HG03558 (cell line): ENCODE measurements at regions not wholly inside any gene's neighbourhood (a gene's known extent, or its start where the extent isn't known, plus 50 kb on each side); places are given as distances from the start of the nearest gene placed in this dataset.

Experiments used
- ATAC-seq: cut with Tn5 transposase; IDR thresholded peaks from one replicate; pipeline ENCODE4 v1.9.1; 2021; ENCODE audit warnings: moderate number of reproducible peaks; ENCODE audit not compliant: unreplicated experiment; ENCODE audit errors: extremely low read depth

DNA sequence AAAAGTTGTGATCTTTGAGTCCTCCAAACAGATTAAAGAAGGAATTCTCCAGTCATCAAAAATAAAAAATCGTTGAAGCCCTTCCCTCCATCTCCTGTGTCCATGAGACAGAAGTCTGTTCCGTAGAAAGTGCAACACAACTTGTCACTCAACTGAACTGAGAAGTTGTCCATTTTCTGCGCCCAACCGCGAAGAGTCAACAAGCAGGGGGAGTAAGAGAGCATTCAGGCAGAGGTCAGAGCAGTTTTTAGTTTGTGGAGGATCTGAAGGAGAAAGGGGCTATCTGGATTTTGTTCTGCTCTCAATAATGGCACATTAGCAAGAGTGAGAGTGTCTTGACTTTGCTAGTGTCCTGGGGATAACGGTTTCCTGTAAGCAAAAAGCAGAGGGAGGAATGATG lies 303.9 kb downstream of the ICE1 start:
- no peak for ATAC-seq

DNA sequence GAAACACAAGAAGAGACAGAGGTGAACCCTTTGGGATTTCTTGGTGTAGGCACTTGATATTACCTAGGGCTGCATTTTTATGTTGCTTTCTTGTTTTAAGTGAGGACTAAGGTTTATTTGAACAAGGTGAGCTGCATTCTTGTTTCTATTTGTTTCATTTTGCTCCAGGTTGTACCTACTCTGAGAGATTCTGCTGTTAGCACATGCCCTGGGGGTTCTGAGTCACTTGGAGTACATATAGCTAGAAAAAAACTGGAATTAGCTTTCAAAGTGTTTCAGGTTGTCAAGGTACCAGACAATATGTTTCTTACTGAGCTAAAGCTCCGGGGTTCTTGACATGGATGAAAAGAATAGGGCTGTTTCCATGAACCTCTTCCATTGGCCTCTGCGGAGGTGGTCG lies 299.4 kb downstream of the ICE1 start:
- no peak for ATAC-seq

DNA sequence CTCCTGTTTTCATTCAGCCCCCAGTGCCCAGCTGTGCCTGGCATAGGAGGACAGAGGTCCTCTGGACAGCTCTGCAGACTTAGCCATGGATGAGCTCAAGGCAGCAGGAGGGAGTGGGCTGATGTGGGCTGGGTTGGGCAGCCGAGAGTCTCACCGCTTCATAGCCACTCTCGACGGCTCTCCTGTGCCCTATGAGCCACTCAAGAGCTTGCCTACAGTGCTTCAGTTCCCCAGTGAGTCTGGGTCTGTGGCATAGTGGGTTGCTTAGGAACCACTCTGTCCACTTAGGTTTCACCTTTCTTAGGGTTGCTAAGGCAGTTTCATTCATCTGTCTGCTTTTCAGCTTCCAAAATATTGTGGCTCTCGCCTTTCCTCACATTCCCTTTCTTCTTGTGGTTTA lies 296.8 kb downstream of the ICE1 start:
- no peak for ATAC-seq

GRCh38 chr5:5716665-5717064 lies 294.2 kb downstream of the ICE1 start:
- ATAC-seq, result no peak

DNA sequence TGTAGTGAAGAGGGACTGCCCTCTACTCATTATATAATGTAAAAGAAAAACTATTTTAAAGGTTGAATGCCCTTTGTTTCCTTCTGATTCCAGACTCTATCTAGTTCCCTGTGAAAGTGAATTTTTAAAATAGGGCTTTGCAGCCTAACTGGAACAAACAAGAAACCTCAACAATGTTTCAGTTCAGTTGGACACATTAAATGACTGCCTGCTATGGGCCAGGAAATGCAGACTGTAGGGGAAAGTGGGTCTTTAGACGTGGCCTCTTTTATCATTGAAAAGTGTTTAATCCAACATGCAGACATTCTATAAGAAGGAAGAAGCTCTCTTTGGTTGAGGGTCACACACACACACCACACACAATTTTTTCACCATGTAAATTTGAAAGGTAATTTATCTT lies 289.1 kb downstream of the ICE1 start:
- ATAC-seq, result no peak

DNA sequence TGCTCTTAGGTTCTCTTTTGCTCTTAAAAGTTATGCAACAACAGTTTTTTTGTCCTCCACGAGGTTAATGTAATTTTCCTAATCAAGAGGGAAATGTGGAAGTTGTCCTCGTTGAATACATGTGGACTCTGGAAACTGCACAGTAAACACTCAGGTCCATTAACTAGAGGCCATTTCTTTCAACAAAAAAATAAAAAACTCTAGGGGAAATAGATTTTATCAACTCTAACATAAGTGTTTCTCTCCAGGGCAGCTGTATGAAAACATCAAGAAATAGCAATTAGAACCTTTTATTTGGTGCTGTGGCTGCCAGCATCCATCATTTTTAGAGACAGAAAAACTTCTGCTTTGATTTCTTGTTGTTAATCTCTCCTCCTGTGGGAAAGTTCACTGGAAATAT lies 288.6 kb downstream of the ICE1 start:
- ATAC-seq, result no peak

DNA sequence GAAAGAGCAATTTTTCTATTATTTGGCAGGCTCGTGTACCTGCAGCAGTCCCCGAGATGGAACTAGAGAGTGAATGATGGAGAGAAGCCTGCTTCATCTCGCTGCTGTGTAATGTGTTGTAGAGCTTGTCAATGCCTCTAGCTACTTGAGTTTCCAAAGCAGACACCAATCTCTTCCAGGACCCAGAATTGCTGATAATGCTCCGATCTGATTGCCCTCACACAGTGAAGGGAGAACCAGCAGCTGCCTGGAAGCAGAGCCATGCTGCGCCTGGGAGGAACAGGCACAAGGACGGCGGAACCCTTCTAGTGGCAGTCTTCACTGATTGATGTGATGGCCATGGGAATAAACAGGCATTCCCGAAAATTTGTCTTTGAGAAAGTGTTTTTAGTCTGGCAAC lies 288.0 kb downstream of the ICE1 start:
- ATAC-seq, result no peak

- no peak for ATAC-seq
These were observed 286.0 kb downstream of the ICE1 start for GRCh38 chr5:5708367-5708919.

DNA sequence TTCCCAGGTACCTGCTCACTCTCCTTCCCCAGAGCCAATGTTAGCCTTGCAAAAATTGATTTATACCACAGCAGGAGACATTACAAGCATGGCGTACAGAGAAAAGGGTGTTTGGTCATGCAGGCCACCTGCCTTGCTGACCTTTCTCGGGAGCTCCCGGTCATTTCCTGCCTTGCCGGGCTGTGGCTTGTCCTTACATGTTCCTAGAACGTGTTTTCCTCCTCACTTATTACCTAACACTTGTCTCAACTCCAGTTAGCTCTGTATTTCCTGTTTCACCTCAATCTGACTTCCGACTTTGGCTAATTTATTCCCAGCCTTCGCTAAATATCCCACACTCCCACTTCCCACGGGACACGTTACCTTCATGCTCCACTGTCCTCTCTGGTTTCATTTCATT lies 282.5 kb downstream of the ICE1 start:
- no peak for ATAC-seq

- no peak for ATAC-seq
These were observed 281.9 kb downstream of the ICE1 start for GRCh38 chr5:5704352-5704751.

GRCh38 chr5:5702934-5703333 lies 280.5 kb downstream of the ICE1 start:
- no peak for ATAC-seq

GRCh38 chr5:5700549-5700948 lies 278.1 kb downstream of the ICE1 start:
- ATAC-seq, result no peak

DNA sequence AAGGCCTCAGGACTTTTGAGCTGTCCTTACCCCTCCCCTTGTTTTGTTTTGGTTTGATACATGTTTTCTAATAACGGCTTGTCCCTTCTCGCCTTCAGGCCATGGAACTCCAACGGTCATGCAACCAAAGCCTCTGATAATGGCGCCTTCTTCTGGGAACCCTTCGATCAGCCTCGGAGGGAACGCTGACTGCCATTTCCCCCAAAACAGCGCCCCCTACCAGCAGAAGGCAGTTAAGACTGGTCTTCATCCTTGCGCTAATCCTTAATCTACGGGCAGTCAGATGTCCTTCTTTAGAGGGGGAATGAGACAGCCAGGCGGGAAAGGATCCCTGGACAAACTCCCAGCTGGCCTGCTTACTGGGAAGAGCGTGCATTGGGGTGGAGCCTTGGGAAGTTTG lies 276.6 kb downstream of the ICE1 start:
- no peak for ATAC-seq

- no peak for ATAC-seq
These were observed 272.8 kb downstream of the ICE1 start for GRCh38 chr5:5695266-5695665.

DNA sequence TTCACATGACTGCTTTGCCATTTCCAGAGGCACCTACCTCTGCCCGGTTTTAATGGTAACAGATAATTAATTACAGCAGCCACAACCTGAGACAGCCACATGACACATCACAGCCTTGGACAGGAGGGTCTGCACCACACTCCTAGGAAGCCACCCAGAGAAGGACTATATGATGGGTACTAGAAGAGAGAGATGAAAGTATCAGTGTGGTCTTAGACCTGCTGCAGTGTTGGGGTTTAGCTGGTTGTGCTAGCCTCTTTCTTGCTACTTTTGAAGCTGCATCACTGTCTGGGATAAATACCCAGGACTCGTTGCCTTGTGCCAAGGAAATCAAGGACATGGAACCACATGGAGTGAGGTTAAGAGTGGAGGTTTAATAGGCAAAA lies 266.4 kb downstream of the ICE1 start:
- no peak for ATAC-seq

DNA sequence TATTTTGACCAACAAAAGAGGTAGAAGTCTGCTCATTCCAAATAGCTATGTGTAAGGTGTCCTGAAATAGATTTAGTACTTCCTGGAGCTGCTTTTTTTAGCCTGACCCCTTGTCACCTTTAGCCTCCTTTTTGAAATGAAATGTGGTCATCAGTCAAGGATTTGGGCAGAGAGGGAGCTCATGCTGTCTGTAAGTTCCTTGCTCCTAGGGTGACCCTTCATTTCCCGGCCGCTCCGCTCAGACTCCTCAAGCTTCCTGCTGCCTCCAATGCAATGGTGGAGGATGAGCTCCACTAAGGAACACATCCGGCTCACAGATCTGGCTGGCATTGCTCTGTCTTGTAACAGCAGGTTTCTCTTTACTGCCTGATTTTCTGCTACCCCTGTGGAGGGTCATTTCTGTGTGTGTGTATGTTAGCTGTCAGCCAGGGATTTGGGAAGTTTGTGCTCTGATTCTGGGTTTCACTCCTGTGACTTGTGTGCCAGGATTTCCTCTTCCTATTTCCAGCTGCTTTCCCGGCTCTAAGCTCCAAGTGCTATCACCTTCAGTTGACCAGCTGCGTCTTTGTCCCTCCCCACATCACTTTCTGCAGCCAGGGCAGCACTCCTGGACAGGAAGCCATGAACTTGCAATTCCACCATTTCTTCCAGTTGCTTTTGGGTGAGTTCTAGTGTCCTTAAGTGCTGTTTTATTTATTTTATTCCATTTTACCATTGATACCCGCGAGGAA lies 265.9 kb downstream of the ICE1 start:
- no peak for ATAC-seq

- ATAC-seq, result no peak
These were observed 264.6 kb downstream of the ICE1 start for GRCh38 chr5:5687113-5687512.

DNA sequence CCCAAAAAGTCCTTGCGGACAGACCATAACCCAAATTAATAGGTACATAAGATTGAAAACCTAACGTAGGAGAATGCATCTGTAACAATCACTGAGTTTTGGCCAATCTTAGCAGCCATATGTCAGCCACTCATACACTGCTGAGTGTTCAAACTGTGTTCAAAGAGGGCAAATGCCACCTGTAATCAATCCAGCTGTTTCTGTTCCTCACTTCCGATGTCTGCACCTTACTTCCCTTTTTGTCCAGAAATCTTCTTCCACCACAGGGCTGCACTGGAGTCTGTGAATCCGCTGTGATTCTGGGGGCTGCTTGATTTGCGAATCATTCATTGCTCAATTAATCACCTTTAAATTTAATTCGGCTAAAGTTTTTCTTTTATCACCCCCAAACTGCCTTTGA lies 263.9 kb downstream of the ICE1 start:
- no peak for ATAC-seq

DNA sequence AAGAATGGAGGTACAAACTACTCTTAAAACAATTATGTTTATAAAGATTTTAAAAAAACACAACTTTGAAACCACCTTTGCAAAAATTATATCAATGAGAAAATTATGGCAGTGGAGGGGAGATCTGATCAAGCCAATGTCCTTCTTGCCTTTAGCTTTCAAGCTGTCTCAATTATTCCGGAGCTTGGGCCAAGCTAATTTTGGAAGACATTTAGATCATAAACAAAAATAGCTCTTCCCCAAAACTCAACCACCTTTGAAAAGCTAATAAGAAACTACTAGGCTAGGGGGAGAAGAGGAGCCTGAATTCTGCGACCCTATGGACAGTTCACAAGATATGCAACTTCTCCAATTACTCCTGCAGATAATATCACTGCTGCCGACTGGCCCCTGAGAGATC lies 263.3 kb downstream of the ICE1 start:
- ATAC-seq, result no peak

DNA sequence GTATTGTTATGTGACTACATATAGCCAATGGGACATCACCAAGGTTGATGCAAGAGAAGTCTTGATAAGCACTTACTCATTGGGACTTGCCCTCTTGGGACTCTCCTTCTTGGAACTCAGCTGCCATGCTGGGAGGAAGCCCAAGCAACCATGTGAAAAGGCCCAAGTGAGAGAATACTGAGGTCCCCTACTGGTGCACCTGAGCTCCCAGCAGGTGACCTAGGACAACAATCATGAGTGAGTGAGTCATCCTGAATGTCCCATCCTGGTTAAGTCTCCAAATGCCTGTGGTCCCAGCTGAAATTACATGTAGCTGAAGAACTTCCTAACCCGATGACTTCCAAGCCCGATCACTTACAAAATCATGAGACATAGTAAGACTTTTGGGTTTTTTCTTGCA lies 260.7 kb downstream of the ICE1 start:
- ATAC-seq, result no peak

DNA sequence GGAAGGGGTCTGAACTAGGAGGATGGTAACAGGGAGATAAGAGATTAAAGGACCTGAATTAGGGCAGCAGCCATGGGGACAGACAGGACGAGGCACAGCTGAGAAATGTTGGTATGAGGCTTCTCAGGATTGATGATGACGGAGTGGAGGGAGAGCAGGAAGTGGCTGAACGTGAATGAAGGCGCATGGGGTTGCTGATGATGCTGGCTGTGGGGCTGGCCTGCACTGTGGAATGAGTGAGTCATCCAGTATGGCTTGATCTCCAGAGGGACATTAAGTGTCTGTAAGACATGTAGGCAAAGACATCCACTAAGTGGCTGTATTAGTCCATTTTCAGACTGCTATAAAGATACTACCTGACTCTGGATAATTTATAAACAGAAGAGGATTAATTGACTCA lies 256.4 kb downstream of the ICE1 start:
- ATAC-seq, result no peak

GRCh38 chr5:5677738-5678137 lies 255.3 kb downstream of the ICE1 start:
- no peak for ATAC-seq
